HG03196 (cell line): ENCODE measurements at regions not wholly inside any gene's neighbourhood (a gene's known extent, or its start where the extent isn't known, plus 50 kb on each side); places are given as distances from the start of the nearest gene placed in this dataset.

Source experiments
- ATAC-seq: cut with Tn5 transposase; IDR thresholded peaks from one replicate; pipeline ENCODE4 v1.9.1; 2021; ENCODE audit not compliant: unreplicated experiment

DNA sequence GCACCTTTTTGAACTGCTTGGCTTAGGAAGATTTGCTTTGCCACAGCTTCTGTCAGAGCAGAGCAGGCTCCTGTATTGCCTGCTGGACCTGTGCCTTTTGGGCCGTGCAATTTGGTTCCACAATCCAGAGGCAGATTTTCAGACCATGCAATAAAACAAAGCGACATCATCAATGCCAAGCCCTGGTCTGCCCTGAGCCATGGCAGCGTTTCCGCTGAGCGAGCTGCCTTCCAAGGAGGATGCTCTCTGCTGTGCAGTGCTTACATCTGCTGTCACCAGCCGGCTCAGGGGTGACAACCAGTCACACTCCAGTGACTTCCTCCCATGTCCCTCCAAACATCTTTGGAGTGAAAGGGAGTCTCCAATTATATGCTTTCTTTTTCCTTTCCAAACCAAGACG lies 282.2 kb downstream of the CDH26 start:
- ATAC-seq: no peak

DNA sequence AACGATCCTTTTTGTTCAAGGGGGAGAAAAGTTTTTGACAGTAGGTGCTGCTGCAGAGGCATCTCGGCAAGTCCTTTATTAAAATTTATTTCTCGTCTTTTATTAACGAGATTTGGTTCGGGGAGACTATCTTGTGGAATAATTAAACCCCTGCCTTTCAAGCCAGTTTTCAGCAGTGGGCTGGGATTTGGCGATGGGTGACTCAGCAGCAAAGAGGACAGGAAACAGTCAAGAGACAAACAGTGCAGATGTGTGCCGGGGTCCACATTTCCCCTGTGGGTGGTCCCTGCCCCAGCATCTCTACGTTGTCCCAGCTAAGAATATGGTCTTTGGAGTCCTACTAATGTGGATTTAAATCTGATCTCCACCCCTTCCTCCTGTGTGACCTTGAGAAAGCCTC lies 282.8 kb downstream of the CDH26 start:
- no peak for ATAC-seq

DNA sequence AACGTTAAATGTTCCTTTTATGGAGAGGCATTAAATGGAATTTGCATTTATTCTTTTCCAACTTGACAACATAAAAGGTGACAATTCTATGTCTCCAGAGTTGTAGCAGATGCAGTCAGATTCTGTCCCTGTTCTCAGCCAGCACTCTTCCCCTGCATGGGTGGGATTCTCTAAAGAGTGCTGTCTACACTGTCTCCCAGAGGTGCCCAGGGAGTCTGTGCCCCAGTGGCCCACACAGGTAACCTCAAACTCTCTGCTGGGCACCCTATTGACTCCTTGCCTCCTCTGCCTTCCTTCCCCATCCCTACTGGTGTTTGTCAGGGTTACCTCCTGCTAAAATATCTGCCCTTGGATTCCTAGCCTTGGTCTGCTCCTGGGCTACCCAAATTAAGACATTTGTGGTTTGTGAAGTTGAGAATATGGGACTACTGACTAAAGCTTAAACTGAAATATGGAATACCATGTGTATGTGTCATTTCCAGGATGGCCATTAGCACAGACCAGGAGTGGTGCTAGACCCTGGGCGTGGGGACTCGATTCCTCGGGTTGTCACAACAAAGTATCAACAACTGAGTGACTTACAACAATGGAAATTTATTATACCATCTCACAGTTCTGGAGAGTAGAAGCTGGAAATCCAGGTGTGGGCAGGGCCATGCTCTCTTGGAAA lies 284.7 kb downstream of the CDH26 start:
- ATAC-seq: no peak

DNA sequence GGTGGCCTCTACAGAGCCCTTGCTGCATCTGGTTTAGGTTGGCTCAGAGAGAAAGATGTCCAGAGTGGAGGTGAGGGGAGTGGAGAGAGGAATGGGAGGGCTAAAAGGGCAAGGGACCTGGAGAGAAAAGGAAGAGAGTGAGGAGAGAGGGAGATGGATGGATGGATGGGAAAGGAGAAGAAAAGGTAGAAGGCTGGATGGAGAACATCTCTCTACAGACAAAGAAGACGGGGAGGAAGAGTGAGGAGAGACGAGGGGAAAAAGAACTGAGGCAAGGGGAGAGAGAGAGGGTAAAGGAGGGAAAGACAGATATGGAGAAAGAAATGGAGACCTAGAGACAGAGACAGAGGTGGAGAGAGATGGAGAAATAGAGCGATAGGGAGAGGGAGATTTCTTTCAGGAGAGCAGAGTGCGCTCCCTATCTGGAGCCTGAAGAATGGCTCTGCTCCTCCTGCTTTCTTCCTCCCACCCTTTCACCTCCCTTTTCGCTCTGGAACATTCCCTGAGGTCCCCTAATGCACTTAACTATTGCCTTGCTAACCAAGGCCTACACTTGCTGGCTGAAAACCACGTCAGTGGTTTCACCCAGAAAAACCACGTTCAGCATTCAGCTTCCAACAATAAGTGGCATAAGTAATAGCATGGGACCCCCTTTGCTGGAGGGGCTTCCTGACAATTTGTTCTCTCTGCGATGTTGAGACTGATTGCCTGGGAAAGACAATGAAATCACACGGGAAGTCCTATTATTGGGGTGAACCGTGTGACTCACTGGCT lies 286.3 kb downstream of the CDH26 start:
- no peak for ATAC-seq

DNA sequence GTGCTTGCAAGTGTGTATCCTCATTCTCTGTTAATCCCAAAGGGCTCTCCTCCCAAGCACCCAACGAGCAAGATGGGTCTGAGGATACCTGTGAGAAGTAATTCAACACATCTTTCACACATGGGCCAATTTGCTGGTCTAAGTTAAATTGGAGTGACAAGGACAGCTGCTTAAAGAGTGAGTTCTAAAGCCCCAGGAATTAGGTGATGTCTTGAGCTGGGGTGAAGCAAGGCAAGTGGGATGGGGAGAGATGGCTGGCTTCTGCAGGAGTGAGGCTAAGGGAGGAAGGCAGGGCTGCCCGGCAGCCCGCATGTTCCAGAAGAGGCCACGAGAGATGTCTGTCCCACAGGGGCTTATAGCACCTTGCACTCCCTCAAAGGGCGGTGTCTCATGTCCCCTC lies 288.5 kb downstream of the CDH26 start:
- no peak for ATAC-seq

DNA sequence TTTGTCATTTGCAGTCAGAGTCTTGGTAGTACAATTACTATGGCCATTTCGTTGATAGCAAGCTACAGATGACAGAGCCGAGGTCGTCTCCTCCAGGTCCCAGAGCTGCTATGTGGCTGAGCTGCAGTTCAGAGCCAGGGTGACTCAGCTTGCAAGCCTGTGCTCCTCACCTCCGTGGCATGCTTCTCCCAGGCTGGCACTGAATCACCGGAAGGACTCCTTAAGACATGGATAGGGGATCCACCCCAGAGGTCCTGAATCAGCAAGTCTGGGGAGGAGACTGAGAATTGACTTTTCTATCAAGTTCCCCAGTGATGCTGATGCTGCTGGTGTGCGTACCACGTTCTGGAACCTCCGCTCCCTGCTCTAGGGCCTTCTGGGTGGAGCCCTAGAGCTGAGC lies 291.2 kb downstream of the CDH26 start:
- ATAC-seq: no peak

DNA sequence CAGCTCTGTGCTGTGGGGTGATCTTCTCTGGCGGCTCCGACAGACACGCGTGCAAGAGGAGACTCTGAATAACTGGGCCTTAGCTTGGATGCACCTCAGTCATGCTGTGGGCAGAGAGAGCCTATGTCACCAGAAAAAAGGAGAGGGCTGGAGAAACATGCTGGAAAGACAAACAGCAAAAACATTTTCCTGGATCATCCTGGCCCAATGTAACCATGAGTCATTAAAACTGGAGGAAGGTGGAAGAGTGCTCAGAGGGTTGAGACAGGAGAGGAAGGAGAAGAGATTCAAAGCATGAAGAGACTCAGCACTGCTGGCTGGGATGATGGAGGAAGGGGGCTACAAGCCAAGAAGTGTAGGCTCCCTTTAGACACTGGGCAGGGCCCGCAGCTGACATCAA lies 292.0 kb downstream of the CDH26 start:
- no peak for ATAC-seq

DNA sequence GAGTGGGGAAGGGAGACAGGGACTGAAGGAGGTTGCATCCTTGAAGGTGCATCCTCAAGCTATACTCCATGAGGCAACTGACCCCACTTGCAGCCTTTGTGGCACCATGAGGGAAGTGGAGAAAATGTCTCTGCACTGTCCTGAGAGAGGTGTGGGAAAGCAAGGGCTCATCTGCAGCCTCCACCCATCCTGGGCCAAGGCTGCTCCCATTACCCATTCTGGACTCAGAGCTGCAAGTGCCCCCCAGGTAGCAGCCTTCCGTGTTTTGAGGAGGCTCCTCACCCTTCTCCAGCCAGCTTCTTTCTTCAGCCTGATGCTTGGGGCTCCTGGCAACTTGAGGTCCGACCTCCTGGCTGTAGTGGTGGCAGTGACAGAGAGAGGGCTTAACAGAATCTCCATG lies 294.6 kb downstream of the CDH26 start:
- ATAC-seq: no peak

DNA sequence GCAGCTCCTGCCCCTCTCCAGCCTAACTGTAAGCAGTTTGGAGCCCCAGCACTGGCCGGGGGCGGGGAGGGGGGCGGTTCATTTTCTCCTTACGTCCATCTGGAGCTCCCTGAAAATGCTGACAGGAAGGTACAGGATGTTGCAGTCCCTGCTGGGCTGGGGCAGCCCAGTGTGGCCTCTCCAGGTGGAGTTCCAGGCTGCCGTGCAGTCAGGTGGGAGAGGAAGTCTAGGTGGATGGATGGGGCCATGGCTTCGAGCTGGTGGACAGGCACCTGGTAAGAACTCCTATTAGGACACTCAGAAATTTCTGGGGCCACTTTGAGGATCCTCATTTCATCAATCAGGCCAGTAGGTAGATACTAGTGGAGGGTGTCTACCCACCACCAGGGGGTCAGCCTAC lies 295.2 kb downstream of the CDH26 start:
- no peak for ATAC-seq

DNA sequence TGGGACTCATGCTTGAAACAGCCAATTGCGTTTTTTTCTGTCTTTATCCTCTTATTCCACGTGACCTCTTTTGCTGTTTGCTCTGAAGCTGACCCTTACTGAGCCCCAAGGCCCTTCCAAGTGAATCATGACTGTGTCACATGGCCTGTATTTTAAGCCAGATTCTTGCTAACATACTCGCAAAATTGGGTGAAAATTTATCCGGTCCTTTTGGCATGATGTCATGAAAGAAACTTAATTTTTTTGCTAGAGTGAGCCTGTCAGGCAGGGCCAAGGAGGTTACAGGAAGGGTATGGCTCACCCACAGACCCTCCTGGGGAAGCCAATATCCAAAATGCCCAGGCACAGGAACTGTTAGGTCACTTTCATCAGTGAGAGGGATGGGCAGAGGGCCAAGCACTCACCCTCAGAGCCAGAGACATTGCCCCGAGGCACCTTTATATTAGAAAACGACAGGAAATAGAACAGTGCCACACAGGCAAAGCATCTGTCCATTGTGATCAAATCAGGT lies 296.7 kb downstream of the CDH26 start:
- no peak for ATAC-seq

DNA sequence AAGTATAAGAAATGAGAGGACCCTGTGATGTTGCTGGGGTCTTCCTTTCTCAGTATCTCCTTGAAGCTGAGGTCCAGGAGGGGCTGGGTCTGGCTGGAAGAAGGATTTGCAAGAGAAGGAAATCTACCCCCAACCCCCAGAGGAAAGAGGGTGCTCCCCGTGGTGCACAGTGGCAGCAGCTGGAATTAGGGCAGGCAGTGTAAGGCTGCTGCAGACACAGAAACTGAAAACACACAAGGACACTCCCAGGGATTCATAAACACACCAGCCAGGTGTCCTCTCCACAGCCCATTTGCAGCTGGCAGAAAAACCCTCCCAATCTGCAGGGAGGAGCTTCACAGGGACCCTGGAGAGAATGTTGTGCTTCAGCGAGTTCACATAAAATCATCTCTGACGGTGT lies 297.2 kb downstream of the CDH26 start:
- no peak for ATAC-seq

DNA sequence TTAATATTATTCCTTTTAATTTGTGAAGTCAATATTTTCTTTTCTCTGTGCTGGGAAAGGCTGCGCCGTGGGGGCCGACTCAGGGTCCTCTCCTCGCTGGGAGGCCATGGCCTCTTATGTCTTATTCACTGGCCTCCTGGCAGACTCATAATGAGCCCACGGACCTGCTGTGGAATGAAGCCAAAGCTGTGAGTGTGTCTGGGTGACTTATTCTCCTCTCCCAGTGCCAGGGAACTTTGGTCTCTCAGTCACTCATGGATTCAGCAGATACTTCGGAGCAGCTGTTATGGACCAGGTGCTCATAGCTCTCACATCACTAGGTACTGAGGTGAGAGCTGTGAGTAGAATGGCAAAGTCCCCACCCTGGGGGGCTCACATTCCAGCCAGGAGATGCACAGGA lies 297.6 kb downstream of the CDH26 start:
- no peak for ATAC-seq

DNA sequence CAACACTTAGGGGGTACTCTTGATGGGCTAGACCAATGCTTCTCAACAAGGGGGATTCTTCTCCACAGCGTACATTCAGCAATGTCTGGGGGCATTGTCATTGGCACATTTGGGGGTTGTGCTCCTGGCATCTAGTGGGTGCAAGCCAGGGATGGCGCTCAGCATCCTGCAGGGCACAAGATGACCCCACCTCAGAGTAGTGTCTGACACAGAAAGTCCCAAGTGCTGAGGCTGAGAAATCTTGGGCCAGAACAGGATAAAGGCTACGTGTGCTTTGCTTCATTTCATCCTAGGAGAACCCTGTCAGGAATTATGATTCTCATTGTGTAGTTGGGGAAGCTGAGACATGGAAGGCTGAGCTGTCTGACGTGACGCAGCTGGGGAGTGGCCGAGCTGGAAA lies 298.6 kb downstream of the CDH26 start:
- ATAC-seq: no peak

DNA sequence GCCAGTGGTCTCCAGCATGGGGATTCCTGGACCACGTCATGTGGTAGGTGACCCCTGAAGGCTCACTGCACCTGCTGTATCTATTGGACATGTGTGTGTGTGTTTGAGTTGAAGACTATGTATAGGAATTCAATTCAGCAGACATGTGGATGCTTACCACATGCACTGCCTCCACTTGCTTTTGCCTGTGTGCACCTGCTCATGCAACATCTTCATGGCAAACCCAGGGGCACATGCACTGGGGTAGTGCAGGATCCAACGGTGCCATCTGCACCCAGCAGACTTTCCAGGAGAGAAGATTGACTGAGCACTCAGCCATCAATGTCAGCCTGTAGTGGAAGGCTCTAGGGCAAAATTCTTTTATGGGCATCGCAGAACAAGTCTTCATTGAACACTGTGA lies 299.4 kb downstream of the CDH26 start:
- no peak for ATAC-seq

DNA sequence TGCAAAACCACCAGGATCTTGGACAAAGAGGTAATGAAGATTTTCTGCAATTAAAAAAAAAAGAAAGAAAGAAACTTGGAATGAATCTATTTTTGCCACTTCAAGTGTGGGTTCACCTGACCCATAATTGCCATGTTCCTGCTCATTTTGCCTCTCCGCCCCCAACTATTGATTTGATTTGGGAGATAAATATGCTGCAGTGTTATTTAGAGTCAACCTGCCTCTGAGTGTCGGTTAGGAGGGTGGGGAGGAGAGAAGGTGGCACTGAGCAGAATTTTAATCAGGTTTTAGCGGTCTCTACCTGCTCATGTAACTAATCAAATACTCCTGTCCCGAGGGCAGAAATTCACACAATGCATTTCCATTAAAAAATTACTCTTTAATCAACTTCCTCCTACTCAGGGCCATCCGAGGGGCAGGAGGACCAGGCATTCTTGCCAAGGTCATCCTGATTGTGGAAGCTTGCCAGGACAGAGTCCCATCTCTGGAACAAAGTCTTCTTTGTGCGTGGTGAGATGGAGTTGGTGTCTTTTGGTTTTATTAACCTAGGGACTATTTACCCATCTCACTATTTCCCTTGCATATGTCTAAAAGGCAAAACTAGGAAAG lies 300.1 kb downstream of the CDH26 start:
- no peak for ATAC-seq

DNA sequence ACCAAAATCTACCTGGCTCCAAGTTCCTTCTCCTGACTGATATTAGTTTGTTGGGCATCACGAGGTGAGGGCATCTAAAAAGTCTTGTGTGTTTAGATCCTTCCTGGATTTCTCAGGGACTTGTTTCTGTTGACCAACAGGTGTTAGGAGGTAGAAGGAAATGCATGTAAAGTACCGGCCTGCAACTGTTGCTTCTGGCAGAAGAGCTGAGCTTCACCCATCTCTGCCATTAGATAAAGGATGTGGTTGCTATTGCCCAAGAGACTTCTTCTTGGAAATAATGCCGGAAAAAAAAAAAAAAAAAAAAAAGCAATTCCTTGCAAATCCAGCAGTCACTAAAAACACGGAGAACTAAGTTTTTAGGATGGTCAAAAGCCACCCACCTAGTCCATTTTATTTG lies 303.1 kb downstream of the CDH26 start:
- no peak for ATAC-seq

DNA sequence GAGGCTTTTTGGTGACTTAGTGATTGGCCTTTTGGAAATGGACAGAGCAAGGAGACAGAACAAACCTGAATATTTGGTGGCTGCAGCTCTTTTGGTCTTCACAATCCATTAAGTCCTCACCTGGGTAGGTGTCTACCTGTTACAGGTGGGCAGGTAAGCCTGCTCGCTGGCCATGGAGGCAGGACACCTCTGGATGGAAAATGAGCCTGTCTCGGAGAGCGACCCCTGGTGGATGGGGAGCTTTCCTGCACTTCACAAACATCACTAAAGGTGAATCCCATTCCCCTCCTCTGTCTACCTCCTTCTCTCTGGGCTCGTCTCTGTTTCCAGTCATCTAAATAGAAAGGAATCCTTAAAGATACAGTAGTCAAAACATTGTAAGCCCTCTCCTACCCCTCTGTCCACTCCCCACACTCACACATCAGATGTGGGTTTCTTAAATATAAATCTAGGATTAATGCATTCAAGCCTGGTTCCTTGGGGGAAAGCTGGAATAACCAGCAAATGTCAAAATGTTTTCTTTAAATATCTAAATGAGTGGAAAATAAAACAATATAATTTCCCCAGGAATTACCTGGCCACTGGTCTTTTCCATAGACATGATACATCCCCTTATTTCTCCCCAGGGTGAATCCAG lies 304.9 kb downstream of the CDH26 start:
- no peak for ATAC-seq

DNA sequence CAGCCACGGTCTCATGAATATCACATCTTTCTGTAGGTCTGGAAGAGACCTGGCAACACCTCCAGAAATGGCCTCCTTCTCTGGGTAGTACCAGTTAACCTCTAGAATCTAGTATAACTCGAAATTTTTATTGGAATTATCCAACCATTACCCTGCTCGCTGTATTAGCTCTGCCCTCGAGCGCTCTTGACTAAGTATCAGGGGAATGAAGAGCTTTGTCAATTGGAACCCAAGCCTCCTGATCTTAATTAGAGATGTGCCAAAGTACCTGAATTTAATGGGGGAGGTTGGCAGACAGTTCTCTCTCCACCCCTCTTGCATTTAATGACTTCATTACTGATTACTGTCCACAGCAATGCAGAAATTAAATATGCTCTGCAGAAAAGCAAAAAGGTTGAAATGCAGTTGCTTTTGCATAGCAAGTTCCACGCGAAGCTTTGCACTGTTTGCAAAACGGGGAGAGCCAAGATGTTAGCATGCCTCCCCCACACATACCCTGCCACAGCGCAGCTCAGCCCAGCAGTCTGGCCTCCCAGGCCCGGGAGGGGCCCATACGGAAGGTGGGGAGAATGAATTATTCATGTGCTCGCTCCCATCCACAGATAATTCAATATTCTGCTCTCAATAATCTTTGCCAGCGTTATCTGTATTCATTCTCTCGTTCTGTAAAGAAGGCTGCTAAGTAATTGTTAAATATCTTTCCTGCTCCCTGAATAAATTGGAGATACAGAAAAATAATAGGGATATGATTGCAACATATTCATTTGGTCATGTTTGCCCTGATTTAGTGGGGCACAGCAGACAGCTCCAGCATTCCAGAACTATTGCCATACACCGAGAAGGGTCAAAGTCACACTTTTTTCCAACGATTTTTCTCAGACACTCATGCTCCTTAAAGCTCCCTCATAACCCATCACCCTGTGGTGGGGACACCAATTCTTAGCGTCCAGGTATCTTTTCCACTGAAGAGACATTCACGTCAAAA lies 305.8 kb downstream of the CDH26 start:
- ATAC-seq: no peak

DNA sequence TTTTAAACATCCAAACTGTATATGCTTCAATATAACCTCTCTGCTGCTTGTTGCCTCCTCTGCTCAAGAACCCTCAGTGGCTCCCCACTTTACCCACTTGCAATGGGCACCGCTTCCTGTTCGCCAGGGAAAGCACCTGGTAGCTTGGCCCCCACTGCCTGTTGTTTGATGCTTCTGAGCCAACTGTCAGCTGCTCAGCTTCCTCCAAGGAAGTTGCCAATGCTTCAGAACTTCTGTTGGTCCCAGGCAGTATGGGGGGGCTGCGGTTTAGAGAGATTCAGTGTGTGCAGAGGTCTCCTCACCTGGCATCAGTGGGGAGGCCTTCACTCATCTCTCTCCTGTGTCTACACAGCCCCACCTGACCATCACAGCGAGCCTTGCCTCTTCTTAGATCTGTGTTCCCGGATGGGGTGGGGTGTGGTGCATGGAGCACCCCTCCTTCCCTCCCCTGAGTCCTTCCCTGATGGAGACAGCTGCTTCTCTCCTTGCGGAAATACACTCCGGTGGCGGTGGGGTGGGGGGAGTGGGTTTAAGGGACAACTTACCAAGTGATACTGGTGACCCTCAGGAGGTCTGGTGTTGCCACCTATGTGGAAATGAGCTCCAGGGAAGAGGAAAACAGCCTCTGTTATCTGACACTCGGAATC lies 308.1 kb downstream of the CDH26 start:
- no peak for ATAC-seq

DNA sequence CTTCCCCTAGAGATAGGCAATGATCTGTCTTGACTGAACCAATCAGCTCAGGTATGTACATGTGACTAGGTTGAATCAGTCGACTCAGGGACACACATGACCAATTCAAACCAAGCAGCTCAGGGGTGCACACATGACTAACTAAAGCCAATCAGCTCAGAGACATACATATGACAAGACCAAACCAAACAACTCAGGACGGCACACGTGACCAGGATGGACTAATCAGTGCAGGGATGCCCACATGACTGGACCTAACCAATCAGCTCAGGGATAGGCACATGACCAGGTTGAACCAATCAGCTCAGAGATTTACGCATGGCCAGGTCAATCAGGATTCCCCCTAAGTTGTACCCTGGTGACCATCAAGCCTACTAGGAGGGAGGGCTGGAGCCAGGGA lies 310.3 kb downstream of the CDH26 start:
- no peak for ATAC-seq
